HFFc6 (cell line): ENCODE measurements at regions not wholly inside any gene's neighbourhood (a gene's known extent, or its start where the extent isn't known, plus 50 kb on each side); places are given as distances from the start of the nearest gene placed in this dataset.

Experiments used
- DNase-seq: peaks from one replicate; pipeline ENCODE4 v3.0.0-alpha.2; 2018
- H3K27ac Mint-ChIP-seq: 2 replicates; pipeline ENCODE4 v1.8.0; 2020; ENCODE audit warnings: mild to moderate bottlenecking, mixed read lengths
- H3K27me3 Mint-ChIP-seq: 2 replicates; pipeline ENCODE4 v1.8.0; 2021; ENCODE audit warnings: mild to moderate bottlenecking, moderate library complexity, mixed read lengths; ENCODE audit not compliant: insufficient read depth
- H3K36me3 Mint-ChIP-seq: 2 replicates; pipeline ENCODE4 v1.8.0; 2021; ENCODE audit warnings: low read depth, mixed read lengths
- H3K4me1 Mint-ChIP-seq: 2 replicates; pipeline ENCODE4 v1.8.0; 2020; ENCODE audit warnings: low read depth, mixed read lengths
- H3K4me3 Mint-ChIP-seq: 2 replicates; pipeline ENCODE4 v1.8.0; 2020; ENCODE audit warnings: mild to moderate bottlenecking, moderate library complexity, mixed read lengths
- H3K9me3 Mint-ChIP-seq: 2 replicates; pipeline ENCODE4 v1.8.0; 2020; ENCODE audit warnings: mild to moderate bottlenecking, mixed read lengths
- CTCF ChIP-seq: fragments of 200-600 bp; sonication (generic); IDR thresholded peaks from 2 replicates; pipeline ENCODE4 v1.5.0; 2021; ENCODE audit warnings: antibody characterized with exemption, mild to moderate bottlenecking

GRCh38 chr1:244173240-244173639, 122.2 kb downstream of the ZBTB18 start:
- no peak overlapping the region for H3K27ac Mint-ChIP-seq
- peaks cover 16% of the 10 kb centered on the region for H3K4me1 Mint-ChIP-seq
- no peak for TF ChIP-seq CTCF

GRCh38 chr1:244173769-244174168, 122.7 kb downstream of the ZBTB18 start:
- H3K36me3 Mint-ChIP-seq = 0 out of 2 replicates have a peak, but pooled peaks cover 5% of the 10 kb centered on the region
- H3K9me3 Mint-ChIP-seq = no peaks in the 10 kb centered on the region
- H3K4me3 Mint-ChIP-seq = no peak overlapping the region
- no peak overlapping the region for H3K27ac Mint-ChIP-seq
- TF ChIP-seq CTCF = no peak
- H3K4me1 Mint-ChIP-seq = peaks cover 16% of the 10 kb centered on the region
- DNase-seq = no peak
- H3K27me3 Mint-ChIP-seq = no peaks in the 10 kb centered on the region; the same call in none of the 2 replicates

More at GRCh38 chr1:244173240-244173639, 122.2 kb downstream of the ZBTB18 start:
- H3K27me3 Mint-ChIP-seq = no peaks in the 10 kb centered on the region; the same call in none of the 2 replicates
- H3K4me3 Mint-ChIP-seq = no peak overlapping the region
- H3K36me3 Mint-ChIP-seq = 0 out of 2 replicates have a peak, but pooled peaks cover 5% of the 10 kb centered on the region
- H3K9me3 Mint-ChIP-seq = no peaks in the 10 kb centered on the region
- DNase-seq = no peak

GRCh38 chr1:244174922-244175521, 123.9 kb downstream of the ZBTB18 start:
- DNase-seq = no peak
- no peak overlapping the region for H3K4me3 Mint-ChIP-seq
- 0 out of 2 replicates have a peak, but pooled peaks cover 5% of the 10 kb centered on the region for H3K36me3 Mint-ChIP-seq
- peaks cover 16% of the 10 kb centered on the region for H3K4me1 Mint-ChIP-seq
- no peak overlapping the region for H3K27ac Mint-ChIP-seq
- no peak for TF ChIP-seq CTCF
- H3K27me3 Mint-ChIP-seq = no peaks in the 10 kb centered on the region; the same call in none of the 2 replicates
- no peaks in the 10 kb centered on the region for H3K9me3 Mint-ChIP-seq

- no peak for TF ChIP-seq CTCF
- no peaks in the 10 kb centered on the region; the same call in none of the 2 replicates for H3K27me3 Mint-ChIP-seq
- H3K9me3 Mint-ChIP-seq = no peaks in the 10 kb centered on the region
- H3K4me3 Mint-ChIP-seq = no peak overlapping the region
- DNase-seq = no peak
- H3K36me3 Mint-ChIP-seq = 0 out of 2 replicates have a peak, but pooled peaks cover 5% of the 10 kb centered on the region
- H3K4me1 Mint-ChIP-seq = peaks cover 16% of the 10 kb centered on the region
- no peak overlapping the region for H3K27ac Mint-ChIP-seq
Measured at GRCh38 chr1:244176201-244176600, 125.1 kb downstream of the ZBTB18 start.

GRCh38 chr1:244180256-244180655, 129.2 kb downstream of the ZBTB18 start:
- 0 out of 2 replicates have a peak, but pooled peaks cover 5% of the 10 kb centered on the region for H3K36me3 Mint-ChIP-seq
- no peaks in the 10 kb centered on the region; the same call in none of the 2 replicates for H3K27me3 Mint-ChIP-seq
- no peak for TF ChIP-seq CTCF
- H3K9me3 Mint-ChIP-seq = no peaks in the 10 kb centered on the region
- H3K27ac Mint-ChIP-seq = no peak overlapping the region
- no peak for DNase-seq
- H3K4me3 Mint-ChIP-seq = no peak overlapping the region
- no peaks in the 10 kb centered on the region for H3K4me1 Mint-ChIP-seq
